Skin of body (tissue), 1 donor: ENCODE measurements at regions not wholly inside any gene's neighbourhood (a gene's known extent, or its start where the extent isn't known, plus 50 kb on each side); places are given as distances from the start of the nearest gene placed in this dataset.
A peak's percentile ranks its signal among the peaks of the same experiment; 100 is the strongest.

Source experiments
- DNase-seq: peaks from one replicate; lab custom pipeline; 2025; lab: John Stamatoyannopoulos, UW

- no peak for DNase-seq
Observed at GRCh38 chr3:65233561-65233960, 545.8 kb upstream of the ADAMTS9 start.

GRCh38 chr3:65231544-65231943, 543.7 kb upstream of the ADAMTS9 start:
- peak; percentile 17 for DNase-seq

DNA sequence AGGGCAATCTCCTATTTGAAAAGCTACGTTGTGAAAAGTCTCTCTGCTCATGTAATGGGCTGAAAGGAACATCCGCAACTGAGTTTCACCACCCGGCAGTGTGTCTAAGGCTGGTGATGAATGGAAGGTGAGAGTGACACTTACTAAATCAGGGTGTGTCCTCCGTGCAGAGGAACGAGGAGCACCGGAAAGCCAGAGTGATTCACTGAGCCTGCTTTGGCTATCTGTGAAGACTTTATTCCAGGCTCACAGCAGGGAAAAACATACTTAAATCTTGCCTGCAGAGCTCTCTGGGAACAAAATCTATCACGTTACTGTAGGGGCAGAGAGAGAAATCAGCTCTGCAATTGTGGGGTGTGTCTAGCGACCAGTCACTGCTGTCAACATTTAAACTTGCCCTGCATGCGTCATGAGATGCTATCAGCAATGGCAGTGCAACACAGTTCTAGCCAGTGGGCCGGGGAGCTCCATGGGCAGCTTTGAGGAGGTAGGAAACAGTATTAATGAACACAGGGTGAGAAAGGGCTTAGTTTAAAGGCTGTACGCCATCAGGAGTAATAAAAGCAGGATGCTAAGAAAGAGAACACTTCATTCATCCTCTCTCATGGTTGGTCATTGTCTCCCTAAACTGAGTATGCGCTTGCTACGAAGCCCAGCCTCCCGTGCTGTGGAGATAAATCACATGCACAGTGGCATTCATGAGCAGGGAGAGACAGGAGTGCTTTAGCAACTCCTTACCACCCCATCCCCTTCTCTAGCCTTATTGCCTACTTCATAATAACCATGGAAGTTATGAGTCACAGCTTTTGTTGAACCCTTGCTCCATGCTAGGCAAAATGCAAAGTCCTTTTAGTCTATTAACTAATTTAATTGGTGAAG, 542.7 kb upstream of the ADAMTS9 start:
- no peak for DNase-seq

GRCh38 chr3:65226287-65226686, 538.5 kb upstream of the ADAMTS9 start:
- DNase-seq = no peak

GRCh38 chr3:65210026-65210814, 522.4 kb upstream of the ADAMTS9 start:
- no peak for DNase-seq

DNA sequence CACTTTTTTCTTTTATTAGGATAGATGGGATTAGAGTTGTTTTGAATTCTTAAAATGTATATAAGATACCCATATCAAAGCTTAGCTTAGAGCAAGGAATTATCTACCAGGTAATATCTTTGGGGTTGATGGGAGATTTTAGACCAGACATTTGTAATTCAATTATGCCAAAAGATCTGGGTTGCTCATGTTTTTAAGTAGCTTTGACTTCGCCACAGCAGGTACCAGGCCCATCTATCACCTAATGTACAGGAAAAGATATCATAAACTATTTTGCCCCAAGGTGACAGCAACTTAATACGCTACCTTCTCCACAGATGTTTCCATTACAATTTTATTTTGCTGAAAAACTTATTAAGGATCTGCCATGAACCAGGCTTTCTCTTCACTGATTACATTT, 514.6 kb upstream of the ADAMTS9 start:
- DNase-seq = no peak

- DNase-seq = no peak
Observed at GRCh38 chr3:65201926-65202325, 514.1 kb upstream of the ADAMTS9 start.

- peak; percentile 36 for DNase-seq
Observed at GRCh38 chr3:65200310-65200970, 512.6 kb upstream of the ADAMTS9 start.

- DNase-seq = no peak
Observed at GRCh38 chr3:65196663-65197062, 508.9 kb upstream of the ADAMTS9 start.

- DNase-seq = no peak
Observed at GRCh38 chr3:65195211-65196006, 507.6 kb upstream of the ADAMTS9 start.

DNA sequence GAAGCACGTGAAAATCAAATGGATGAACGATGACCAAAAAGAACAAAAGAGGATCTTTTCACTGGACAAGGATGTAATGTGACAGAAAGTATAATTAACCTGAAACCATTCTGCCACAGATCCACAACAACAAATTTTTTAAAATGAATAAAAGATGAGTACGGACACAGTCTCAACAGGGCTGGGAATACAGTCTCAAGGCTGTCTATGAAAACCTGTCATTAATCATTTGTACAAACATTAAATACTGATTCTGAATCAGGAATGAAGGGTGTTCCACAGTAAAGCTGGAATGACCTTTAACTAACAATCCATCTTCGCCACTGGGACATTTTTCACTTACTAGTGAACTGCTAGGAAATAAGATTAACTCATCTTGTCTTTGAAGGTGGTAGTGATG, 506.9 kb upstream of the ADAMTS9 start:
- no peak for DNase-seq

DNA sequence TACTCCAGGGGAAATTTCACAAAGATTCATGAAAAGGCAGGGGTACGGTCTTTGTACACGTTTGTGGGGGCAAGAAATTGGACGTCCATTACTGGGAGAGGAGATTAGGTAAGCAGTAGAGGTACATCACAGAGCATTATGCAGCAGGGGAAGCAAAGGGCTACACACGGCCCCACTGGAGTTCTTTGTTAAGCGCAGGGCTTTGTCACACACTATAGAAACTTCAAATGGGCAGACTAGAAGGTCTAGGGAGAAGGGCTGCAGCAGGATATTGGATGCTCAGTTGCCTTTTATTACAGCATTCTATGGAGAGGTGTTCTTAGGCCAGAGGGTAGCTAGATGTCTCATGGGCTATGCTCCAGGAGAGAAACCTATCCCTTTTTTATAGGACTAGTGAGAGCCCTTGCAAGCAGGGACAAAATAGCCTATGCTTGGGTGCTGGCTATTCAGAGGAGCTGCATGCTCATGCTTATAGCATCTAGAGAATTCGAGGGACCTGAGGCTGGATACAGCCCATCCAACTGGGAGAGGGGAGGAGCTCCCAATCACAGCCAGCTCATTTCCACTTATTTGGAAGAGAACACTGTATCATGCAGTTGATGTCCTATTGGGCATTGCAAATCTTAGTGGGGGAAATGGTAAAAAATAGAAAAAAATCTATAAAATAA, 506.4 kb upstream of the ADAMTS9 start:
- DNase-seq = no peak

GRCh38 chr3:65193531-65193930, 505.7 kb upstream of the ADAMTS9 start:
- DNase-seq = no peak

GRCh38 chr3:65190111-65190510, 502.3 kb upstream of the ADAMTS9 start:
- DNase-seq = no peak

GRCh38 chr3:65186268-65186667, 498.5 kb upstream of the ADAMTS9 start:
- no peak for DNase-seq

DNA sequence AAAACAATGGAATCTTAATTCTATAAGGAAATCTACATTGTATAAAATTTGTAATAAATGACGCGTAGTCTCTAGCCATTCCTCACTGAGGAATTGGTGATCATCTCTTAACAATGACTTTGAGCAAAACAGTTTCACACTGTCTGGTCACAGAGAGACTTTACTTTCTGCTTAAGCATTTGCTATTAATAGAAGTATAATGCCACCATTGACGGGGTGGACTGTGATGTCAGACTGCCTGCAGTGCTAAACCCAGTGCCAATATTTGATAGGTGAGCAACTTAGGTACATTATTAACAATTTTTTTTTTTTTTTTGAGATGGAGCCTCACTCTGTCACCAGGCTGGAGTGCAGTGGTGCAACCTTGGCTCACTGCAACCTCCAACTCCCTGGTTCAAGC, 494.9 kb upstream of the ADAMTS9 start:
- no peak for DNase-seq

- no peak for DNase-seq
Observed at GRCh38 chr3:65182085-65182484, 494.3 kb upstream of the ADAMTS9 start.

GRCh38 chr3:65181391-65181871, 493.6 kb upstream of the ADAMTS9 start:
- DNase-seq = no peak

- no peak for DNase-seq
Observed at GRCh38 chr3:65178703-65179102, 490.9 kb upstream of the ADAMTS9 start.

DNA sequence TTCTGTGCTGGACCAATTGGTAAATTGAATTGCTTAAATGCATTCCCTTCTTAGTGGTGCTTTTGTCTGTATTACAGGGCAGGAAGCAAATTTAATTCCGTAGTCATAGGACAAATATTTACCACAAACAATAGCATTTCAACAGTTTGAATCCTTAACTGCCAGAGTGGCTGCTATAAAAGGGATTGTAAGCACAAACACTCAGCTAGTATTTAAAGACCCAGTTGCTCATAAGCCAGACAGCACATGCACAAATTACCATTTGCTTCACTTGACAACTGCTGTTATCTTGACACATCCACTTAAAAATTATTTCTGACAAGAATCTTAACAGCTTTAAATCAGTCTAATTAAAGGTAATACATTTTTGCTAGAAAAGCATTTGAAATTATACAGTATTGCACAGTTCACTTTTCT, 490.2 kb upstream of the ADAMTS9 start:
- DNase-seq = peak; percentile 38

GRCh38 chr3:65174713-65175112, 486.9 kb upstream of the ADAMTS9 start:
- DNase-seq = no peak
